Kidney (tissue), 13 donors: ENCODE measurements at regions not wholly inside any gene's neighbourhood (a gene's known extent, or its start where the extent isn't known, plus 50 kb on each side); places are given as distances from the start of the nearest gene placed in this dataset.

Source experiments
- DNase-seq, 5 donors: peaks; one replicate each; pipeline ENCODE4 v3.0.0-alpha.2; 2013 to 2020
- FAIRE-seq: peaks from 2 replicates; lab custom pipeline; 2012; peaks lifted over from hg19 to GRCh38; lab: Jason Lieb, UNC
- H3K27ac ChIP-seq, 2 donors: one replicate each; pipeline ENCODE4 v1.7.0; 2013; ENCODE audit warnings: low read depth in 2 of 2, low read length in 2 of 2, inconsistent platforms in 1 of 2
- H3K27me3 ChIP-seq: one replicate; pipeline ENCODE4 v1.7.1; 2013; ENCODE audit warnings: low read length, inconsistent platforms; ENCODE audit not compliant: control insufficient read depth, insufficient read depth
- H3K36me3 ChIP-seq, 3 donors: one replicate each; pipeline versions ENCODE4 v1.7.0 to v1.7.1; 2013; ENCODE audit warnings: low read length in 3 of 3, control low read depth in 1 of 3, inconsistent platforms in 1 of 3; ENCODE audit not compliant: insufficient read depth in 3 of 3, control insufficient read depth in 2 of 3
- H3K4me1 ChIP-seq, 3 donors: one replicate each; pipeline versions ENCODE4 v1.7.0 to v1.7.1; 2013; ENCODE audit warnings: low read length in 3 of 3, inconsistent platforms in 1 of 3, low read depth in 1 of 3; ENCODE audit not compliant: control insufficient read depth in 2 of 3, insufficient read depth in 2 of 3
- H3K4me3 ChIP-seq, 3 donors: one replicate each; pipeline versions ENCODE4 v1.7.0 to v1.8.1; 2013; ENCODE audit warnings: low read length in 3 of 3, control low read depth in 1 of 3, inconsistent platforms in 1 of 3
- H3K9ac ChIP-seq, 3 donors: one replicate each; pipeline versions ENCODE4 v1.7.0 to v1.7.1; 2013; ENCODE audit warnings: low read length in 3 of 3, control low read depth in 1 of 3, inconsistent platforms in 1 of 3
- H3K9me3 ChIP-seq, 3 donors: one replicate each; pipeline versions ENCODE4 v1.7.0 to v1.7.1; 2013; ENCODE audit warnings: low read length in 3 of 3, control low read depth in 1 of 3, inconsistent platforms in 1 of 3; ENCODE audit not compliant: control insufficient read depth in 2 of 3, insufficient read depth in 1 of 3
- CTCF ChIP-seq: IDR thresholded peaks from 3 replicates; pipeline ENCODE4 v1.5.1; 2012; ENCODE audit warnings: mild to moderate bottlenecking, moderate library complexity, borderline replicate concordance; ENCODE audit not compliant: insufficient read depth; ENCODE audit errors: extremely low read depth
- intact Hi-C: fragments of 100-400 bp; cut with DNase I; formaldehyde crosslinking; loops from one replicate; pipeline ENCODE4 v1.11.1; 2022
- donor health status: control.
- donor health status: control.
- donor health status: control.
- donor health status: control.
- donor health status: control.
- donor health status: DM: yes; HTN: yes; CAD: no.
- donor health status: Normal renal cell carcinoma (clear cell type).

- intact Hi-C loops: no loop called here
- no peaks in the 10 kb centered on the region for H3K9me3 ChIP-seq
- H3K27me3 ChIP-seq: no peaks in the 10 kb centered on the region
- no peak overlapping the region for H3K27ac ChIP-seq
- H3K4me1 ChIP-seq: no peaks in the 10 kb centered on the region
- DNase-seq (no peak), FAIRE-seq (no peak)
- no peak for TF ChIP-seq CTCF
- H3K9ac ChIP-seq: no peak overlapping the region
- no peak overlapping the region for H3K4me3 ChIP-seq
- H3K36me3 ChIP-seq: no peaks in the 10 kb centered on the region
Measured at GRCh38 chr5:53369681-53370080, 110.7 kb upstream of the FST start.

GRCh38 chr5:53373451-53374158 is 106.8 kb upstream of the FST start:
- no peak overlapping the region for H3K27ac ChIP-seq
- TF ChIP-seq CTCF: no peak
- intact Hi-C loops: no loop called here
- no peak for FAIRE-seq
- no peaks in the 10 kb centered on the region for H3K9me3 ChIP-seq
- no peaks in the 10 kb centered on the region for H3K4me1 ChIP-seq
- no peaks in the 10 kb centered on the region for H3K27me3 ChIP-seq
- no peak for DNase-seq
- H3K36me3 ChIP-seq: no peaks in the 10 kb centered on the region
- H3K4me3 ChIP-seq: no peak overlapping the region
- H3K9ac ChIP-seq: no peak overlapping the region

- Histone ChIP-seq H3K27me3 (no peaks in the 10 kb centered on the region), H3K9me3 (no peaks in the 10 kb centered on the region), H3K36me3 (no peaks in the 10 kb centered on the region), H3K4me1 (no peaks in the 10 kb centered on the region), H3K4me3 (no peak overlapping the region), H3K27ac (no peak overlapping the region), H3K9ac (no peak overlapping the region)
- FAIRE-seq (no peak), DNase-seq (no peak)
- no peak for TF ChIP-seq CTCF
- intact Hi-C loops: no loop called here
Measured at GRCh38 chr5:53376853-53377252, 103.6 kb upstream of the FST start.

- intact Hi-C loops: no loop called here
- no peak for FAIRE-seq
Measured at GRCh38 chr5:53378190-53378589, 102.2 kb upstream of the FST start.

More at GRCh38 chr5:53378190-53378589, 102.2 kb upstream of the FST start:
- no peak for TF ChIP-seq CTCF
- Histone ChIP-seq H3K27me3 (no peaks in the 10 kb centered on the region), H3K36me3 (no peaks in the 10 kb centered on the region), H3K27ac (no peak overlapping the region), H3K4me1 (no peaks in the 10 kb centered on the region), H3K9ac (no peak overlapping the region), H3K9me3 (no peaks in the 10 kb centered on the region), H3K4me3 (no peak overlapping the region)
- no peak for DNase-seq
